NCI-H1930 (cell line): ENCODE measurements at regions not wholly inside any gene's neighbourhood (a gene's known extent, or its start where the extent isn't known, plus 50 kb on each side); places are given as distances from the start of the nearest gene placed in this dataset.

Experiments
- DNase-seq, 2 experiments: peaks; one replicate each; lab custom pipeline; 2025; lab: John Stamatoyannopoulos, UW

DNA sequence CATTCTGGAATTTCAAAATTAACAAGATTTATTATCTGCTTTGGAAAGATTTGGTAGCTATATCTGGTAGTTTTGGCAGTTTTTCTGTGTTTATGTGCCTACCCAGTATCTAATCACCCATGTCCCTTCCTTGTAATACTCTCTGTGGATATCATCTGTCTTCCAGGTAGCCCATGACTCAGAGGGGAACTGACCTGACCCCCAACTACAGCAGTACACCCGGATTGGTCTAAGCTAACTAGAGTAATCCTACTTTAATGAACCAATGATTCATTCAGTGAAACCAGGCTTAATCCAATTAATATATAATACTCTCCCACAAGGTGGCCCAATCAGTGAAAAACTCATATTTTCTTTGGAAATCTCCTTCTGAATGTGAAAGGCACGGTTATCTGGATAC is 295.3 kb upstream of the SULF2 start:
- DNase-seq, result no peak

GRCh38 chr20:48079028-48079427 is 293.7 kb upstream of the SULF2 start:
- DNase-seq, result no peak

- DNase-seq, result no peak
Measured at GRCh38 chr20:48076747-48077146, 291.5 kb upstream of the SULF2 start.

DNA sequence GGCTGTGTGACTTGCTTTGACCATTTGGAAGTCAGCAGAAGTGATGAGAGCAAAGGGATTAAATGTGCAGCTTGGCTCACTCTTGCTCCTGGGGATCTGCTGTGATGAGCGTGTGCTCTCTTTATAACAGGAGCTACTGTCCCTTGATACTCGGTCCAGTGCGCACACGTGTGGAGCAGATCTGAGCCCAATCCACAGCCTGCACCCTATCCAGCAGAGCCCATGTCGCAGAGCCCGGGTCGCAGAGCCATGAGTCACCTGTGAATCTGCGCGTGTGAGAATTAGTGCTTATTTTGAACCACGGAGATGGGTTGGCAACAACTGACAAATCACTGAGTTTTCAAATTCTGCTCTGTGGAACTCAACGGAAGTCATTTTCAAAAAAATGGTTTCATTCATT is 291.0 kb upstream of the SULF2 start:
- no peak for DNase-seq

GRCh38 chr20:48075591-48076174 is 290.4 kb upstream of the SULF2 start:
- DNase-seq, result no peak

DNA sequence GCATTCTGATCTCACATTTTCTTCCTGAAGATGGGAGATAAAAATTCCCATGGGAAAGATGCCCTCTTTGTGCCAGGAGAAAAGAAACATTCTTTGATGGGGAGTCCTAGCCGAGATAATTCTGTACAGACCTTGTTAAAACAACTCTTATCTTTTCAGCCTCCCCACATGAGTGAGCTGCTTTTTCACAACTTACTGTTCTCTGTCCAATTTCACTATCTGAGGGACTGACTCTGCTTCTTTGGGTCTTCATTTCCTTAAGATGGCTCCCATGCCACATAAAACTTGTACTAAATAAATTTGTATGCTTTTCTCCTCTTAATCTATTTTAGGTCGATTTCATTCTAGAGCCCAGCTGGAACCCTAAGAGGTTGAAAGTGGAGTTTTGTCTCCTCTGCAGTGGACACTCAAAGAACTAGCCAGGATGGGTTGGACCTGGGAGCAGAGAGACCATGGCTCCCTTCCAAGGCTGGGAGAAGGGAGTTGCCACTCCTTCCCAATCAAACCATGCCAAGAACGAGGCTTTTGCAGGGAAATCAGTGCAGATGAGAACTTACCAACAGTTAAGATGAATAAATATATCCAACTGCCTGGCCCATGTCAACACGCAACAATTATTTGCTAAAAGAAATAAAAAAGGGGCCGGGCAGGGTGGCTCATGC is 285.8 kb upstream of the SULF2 start:
- DNase-seq, result no peak

DNA sequence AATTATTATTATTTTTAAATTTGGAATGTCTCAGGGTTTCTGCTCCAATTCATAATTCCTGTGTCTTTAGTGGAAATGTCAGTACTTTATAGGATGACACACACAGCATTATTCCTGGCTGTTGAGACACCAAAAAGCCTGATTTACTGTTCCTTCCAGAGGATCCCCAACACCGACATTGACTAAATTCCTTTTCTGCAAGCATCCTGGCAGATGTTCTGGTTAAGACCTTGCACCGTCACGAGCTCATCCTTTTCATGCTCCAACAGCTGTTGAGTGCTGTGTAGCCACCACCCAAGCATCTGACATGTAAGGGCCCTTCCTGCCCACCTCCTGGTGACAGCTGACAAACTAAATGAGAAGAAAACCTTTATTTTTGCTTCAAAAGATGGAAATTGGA is 284.3 kb upstream of the SULF2 start:
- DNase-seq, result no peak

DNA sequence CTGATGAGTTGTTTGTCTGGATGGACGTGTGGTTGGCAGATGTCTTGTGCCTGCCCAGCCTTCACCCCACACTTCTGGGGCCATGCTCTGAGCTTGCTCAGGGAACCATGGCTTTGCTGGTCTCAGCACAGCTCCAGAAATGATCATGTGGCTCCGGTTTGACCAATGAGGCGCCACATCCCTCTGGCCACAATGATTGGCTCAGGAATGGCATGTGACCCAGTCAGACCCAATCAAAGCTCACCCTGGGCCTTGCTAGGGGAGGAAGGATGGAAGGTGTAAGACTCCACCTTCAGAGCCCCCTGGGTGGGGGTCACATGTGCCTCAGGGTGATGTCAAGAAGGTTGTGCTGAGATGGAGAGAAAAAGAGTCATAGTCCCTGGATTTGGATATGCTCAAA is 281.6 kb upstream of the SULF2 start:
- DNase-seq, result no peak

GRCh38 chr20:48066246-48066645 is 281.0 kb upstream of the SULF2 start:
- no peak for DNase-seq

DNA sequence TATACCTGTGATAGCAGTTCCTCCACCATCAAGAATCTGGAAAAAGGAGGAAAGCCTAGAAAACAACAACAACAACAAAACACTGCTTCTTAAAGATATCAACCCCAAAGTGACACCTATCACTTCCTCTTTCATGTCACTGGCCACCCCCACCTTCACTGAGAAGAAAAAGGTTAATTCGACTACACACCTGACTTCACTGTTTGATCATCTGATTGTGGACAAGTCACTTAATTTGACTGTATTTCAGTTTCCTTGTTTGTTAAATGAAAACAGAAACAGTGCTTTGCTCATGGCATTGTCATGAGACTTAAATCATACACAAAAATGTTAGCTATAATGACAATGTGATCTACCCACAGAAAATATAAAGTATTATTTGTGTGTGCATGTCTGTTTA is 280.6 kb upstream of the SULF2 start:
- no peak for DNase-seq

DNA sequence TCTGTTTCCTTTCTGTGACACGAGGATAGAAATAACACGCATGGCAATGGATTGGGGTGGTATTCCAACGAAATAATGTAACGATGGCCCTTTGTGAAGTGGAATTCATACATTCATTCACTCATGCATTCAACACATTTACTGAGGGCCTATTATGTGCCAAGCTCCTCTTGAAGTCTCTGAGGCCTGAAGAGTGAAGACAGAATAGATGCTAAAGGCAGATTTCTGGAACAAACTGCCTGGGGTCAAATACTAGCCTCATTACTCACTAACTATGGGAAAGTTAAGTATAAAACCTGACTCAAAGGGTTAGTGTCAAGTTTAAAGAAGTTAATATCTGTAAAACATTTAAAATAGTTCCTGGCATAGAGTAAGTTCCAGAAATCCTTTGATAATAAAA is 279.6 kb upstream of the SULF2 start:
- DNase-seq, result no peak

DNA sequence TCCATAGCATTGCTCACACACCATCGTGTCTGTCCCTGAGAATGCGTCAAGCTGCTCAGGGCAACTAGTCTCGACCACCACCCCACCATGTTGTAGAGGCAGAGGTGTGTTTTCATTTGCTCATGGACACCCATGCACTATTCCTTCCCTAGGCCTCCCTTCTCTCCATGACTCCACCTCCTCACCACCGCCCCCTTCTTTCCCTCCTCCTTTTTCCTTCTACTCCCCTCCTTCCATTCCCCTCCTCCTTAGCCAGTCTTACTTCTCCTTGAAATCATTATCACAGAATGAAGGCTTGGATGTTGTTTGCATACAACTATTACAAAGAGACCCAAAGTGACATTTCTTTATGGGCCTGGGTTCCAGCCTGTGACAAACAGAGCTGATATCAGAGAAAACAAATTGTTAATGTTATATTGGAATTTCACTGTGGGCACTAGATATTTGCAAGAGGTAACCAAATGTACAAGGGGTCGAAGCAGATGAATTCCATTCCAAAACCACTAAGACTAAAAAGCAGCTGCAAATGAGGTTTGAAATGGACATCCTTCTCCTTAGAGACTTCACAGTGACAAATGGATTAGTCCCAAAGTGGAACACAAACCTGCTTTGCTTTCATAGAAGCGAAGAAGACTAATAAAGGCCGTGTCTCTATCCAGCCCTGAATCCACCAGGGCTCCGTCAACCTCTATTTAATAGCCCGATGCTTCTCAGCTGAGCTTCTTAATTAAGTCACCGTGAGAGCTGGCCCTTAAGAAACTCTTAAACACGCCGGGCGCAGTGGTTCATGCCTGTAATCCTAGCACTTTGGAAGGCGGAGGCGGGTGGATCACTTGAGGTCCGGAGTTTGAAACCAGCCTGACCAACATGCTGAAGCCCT is 275.8 kb upstream of the SULF2 start:
- no peak for DNase-seq

DNA sequence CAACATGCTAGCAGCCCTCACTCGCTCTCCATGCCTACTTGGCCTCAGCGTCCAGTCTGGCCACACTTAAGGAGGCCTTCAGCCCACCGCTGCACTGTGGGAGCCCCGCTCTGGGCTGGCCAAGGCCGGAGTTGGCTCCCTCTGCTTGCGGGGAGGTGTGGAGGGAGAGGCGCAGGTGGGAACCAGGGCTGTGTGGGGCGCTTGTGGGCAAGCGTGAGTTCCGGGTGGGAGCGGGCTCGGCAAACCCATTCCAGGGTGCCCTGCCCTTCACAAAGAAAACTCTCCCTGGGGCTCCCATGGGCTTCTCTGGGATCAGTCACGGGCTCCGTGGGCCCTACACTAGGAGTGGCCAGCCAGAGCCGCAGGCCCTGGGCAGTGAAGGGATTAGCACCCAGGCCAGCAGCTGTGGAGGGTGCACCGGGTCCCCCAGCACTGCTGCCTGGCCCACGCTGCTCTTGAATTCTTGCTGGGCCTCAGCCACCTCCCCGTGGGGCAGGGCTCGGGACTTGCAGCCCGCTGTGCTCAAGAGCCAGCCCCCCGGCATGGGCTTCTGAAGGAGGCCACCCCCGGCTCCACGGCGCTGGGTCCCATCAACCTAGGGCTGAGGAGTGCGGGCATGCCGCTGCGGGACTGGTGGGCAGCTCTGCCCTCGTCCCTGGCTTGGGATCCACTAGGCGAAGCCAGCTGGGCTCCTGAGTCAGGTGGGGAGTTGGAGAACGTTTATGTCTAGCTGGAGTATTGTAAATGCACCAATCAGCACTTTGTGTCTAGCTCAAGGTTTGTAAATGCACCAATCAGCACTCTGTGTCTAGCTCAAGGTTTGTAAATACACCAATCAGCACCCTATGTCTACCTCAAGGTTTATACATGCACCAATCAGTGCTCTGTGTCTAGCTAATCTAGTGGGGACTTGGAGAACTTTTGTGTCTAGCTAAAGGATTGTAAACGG is 273.6 kb upstream of the SULF2 start:
- DNase-seq, result no peak

GRCh38 chr20:48057739-48058138 is 272.5 kb upstream of the SULF2 start:
- no peak for DNase-seq

GRCh38 chr20:48057251-48057650 is 272.0 kb upstream of the SULF2 start:
- no peak for DNase-seq

- no peak for DNase-seq
Measured at GRCh38 chr20:48056218-48056617, 270.9 kb upstream of the SULF2 start.

GRCh38 chr20:48054051-48054450 is 268.8 kb upstream of the SULF2 start:
- DNase-seq, result no peak

GRCh38 chr20:48052475-48052835 is 267.2 kb upstream of the SULF2 start:
- DNase-seq, result peak in 1 of 2 experiments; percentile 54

- peak in 1 of 2 experiments; percentile 44 for DNase-seq
Measured at GRCh38 chr20:48051794-48052474, 266.7 kb upstream of the SULF2 start.

DNA sequence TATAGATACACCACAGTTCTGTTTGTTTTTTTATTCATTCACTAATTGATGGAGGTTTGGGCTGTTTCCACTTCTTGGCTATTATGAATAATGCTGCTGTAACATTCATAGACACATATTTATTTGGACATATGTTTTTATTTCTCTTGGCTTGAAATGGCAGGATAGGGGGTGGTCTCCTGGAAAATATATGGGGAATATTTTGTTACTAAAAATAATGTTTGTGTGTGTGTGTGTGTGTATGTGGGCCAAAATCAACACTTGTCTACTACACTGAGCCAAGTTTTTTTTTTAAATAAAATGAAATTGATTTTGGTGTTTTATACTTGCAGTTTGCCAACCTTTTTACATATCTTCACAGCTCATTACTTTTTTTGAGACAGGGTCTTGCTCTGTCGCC is 264.4 kb upstream of the SULF2 start:
- DNase-seq, result peak in 1 of 2 experiments; percentile 44

DNA sequence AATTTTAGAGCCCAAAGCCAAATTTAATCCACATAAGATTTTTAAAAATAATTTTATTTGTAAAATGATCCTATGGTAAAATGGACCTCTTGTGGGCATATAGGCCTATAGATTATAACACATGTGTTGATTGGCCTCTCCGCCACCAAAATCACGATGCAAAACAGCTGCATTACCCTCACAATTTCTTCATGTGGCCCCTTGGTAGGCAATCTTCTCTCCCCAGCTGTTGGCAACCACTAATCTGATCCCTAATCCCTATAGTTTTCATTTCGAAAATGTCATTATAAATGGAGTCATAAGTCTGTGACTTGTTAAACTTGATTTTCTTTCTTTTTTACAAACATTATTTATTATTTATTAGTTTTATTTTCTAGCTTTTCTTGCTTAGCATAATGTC is 263.9 kb upstream of the SULF2 start:
- DNase-seq, result peak in 1 of 2 experiments; percentile 42
